Renal cortex interstitium (tissue), 11 donors: ENCODE measurements at regions not wholly inside any gene's neighbourhood (a gene's known extent, or its start where the extent isn't known, plus 50 kb on each side); places are given as distances from the start of the nearest gene placed in this dataset.
"Not testable (repeated sequence)": the region's sequence is repeated elsewhere in the genome, so short reads cannot be mapped to it uniquely, and the experiment has no call there.

Experiments used
- DNase-seq, 11 donors: peaks; one replicate each; pipeline ENCODE4 v3.0.0-alpha.2; 2013; ENCODE audit warnings: low read depth in 9 of 11, low spot score in 4 of 11; ENCODE audit errors: extremely low read depth in 1 of 11

DNA sequence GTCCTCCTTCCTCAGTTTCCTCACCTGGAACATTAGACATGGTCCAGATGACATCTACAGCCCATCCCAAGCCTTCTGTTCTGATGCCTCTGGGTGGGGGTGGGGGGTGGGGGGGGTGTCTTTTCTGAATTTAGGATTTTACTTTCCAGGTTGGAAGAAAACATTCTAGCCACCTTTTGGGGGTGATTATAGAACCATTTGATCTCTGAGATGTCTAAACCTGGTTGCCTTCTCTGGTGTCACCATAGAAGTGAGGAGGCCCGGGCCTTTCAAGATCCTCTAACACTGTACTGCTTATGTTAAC is 411.0 kb upstream of the ZMIZ1 start:
- DNase-seq, result no peak

DNA sequence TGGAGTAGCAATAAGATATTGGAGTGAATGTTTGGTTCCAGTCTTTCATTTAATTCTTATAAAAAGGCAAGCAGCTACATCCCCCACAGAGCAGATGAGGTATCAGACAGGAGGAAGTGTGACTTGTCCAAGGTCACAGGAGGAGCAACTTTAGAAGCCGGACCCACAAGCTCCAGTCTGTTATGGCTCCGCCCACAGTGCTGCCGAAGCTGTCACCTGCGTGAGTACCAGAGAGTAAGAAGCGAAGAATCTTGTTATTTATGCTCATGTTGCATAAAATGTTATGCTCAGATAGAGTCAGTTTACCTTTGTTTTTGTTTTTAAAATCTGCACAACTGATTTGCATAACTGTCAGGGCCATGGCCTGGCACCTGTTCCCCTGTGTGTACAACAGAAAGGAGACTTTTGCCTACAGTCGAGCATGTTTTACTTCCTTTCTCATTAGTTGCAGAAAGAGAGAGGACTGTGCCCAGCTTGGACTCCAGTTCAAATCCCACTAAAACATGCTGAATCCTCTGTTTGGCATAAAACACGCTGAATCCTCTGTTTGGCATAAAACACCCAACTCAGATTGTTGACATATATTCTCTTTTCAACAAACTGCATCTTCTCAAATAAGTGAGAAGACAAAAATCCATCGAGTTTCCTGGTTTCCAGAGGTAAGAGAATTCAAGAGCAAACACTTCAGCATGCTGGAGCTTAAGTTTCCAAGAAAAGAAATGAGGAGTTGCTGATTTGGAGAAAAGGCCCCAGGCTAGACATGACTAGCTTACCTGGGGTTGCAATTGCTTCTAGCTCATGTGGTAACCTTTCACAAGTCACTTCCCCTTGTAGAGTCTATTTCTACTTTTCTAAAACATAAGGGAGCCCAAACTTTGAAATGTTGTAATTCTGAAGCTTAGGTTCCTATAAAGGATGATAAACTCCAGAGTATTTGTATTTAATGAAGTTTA is 409.8 kb upstream of the ZMIZ1 start:
- no peak for DNase-seq

DNA sequence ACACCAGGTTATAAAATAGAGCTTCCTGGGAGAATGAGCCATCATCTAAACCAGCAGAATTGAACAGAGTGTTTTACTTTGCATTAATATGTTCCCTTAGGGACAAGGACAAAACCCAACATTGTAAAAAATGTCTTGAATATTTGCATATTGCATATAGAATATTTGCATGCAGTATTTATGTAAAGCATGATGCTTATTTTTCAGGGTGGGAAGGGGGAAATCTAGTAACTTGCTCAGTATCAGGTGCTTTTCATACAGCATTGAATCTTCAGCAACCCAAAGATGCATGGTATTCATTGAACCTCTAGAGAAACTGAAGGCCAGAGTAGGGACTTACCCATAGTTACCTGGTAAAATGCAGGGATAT is 409.2 kb upstream of the ZMIZ1 start:
- DNase-seq, result no peak

DNA sequence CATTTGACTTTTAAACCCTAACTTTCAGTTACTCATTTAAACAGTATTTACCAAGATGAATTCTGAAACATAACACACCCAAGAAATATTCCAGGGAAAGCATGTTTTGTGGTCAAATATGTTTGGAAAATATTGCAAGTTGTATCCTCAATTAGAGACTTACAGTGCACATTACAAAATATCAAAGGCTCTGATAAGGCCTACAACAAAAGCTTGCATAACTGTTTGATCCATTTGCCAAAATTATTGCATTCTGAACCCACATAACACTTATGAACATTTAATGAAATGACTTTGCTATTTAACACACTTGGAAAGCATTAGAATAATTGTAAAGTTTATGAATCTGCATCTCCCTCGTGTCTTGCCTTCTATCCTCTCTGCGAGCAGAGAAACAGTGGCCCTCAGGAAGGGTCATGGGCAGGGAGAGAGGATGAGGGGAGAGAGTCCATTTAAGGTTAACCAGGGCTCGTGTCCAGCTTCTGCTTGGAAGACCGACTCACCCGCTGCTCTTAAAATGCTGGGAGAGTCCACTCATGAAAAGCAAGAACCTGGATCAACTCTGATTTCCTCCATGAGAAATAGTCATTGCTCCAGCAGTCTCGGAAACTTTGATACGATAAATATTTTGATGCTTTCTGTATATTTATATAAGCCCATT is 408.2 kb upstream of the ZMIZ1 start:
- DNase-seq, result no peak

DNA sequence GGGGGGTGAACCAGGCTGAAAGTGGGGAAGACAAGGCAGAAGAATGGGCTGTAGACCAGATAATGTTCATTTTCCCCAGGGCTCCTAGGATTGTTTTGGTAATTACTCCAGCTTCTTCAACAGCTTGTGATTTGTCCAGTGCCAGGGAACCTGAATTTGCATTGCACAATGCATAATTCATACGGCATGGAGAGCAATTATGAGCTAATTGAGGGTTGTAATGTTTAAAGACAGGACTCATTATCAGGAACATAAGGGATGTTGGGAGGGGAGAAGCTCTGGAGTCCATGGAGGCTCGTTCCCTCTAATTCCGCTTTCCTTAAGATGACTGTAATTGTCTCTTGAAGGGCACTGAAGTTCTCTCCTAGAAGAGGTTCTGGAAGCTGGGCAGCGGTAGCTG is 405.0 kb upstream of the ZMIZ1 start:
- DNase-seq, result no peak

DNA sequence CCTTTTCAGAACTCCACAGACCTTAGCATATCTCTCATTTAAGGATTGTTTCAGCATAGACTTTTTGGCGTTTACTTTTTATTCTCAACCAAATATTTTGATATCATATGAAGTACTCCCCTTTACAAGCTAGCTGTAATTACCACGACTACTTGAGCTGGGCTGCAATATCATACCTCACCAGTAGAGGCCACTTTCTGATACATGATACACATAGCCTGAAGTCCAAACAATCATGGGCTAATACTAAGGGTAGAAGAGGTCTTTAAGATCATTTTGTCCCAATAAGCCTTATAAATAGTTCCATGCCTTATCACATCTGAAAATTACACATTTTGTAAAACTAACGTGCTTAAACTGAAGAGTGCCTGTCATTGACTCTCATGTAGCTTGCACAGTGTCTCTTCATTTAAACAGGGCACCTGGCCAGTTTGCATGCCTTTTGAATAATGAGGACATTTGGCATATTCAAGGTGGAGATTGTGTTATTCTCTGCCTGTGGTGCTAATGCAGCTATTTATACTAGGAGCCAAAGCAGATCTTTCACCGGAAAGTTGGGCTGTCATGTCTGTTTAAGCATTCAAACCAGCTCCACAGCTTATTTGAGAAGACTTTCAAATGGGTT is 403.7 kb upstream of the ZMIZ1 start:
- no peak for DNase-seq

DNA sequence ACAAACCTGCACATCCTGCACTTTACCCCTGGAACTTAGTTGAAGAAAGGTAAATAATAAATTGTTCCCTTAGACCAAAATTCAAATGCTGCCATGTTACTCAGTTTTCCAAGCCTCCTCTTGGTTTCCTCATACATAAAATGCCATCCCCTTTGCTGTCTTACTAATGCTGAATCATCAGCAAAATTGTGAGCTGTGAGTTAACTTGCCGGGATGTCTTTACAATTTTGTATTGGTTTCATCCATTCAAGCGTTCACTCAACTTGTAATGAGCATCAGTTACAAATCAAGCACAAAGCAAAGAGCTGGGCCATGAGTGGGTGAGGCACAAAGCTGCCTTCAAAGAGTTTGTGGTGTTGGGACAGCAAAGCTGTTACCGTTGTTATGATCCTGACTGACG is 395.8 kb upstream of the ZMIZ1 start:
- no peak for DNase-seq

DNA sequence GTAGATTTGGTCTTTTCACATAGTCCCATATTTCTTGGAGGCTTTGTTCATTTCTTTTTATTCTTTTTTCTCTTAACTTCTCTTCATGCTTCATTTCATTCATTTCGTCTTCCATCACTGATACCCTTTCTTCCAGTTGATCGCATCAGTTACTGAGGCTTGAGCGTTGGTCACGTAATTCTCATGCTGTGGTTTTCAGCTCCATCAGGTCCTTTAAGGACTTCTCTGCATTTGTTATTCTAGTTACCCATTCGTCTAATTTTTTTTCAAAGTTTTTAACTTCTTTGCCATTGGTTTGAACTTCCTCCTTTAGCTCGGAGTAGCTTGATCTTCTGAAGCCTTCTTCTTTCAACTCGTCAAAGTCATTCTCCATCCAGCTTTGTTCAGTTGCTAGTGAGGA is 387.6 kb upstream of the ZMIZ1 start:
- not testable (repeated sequence) for DNase-seq

DNA sequence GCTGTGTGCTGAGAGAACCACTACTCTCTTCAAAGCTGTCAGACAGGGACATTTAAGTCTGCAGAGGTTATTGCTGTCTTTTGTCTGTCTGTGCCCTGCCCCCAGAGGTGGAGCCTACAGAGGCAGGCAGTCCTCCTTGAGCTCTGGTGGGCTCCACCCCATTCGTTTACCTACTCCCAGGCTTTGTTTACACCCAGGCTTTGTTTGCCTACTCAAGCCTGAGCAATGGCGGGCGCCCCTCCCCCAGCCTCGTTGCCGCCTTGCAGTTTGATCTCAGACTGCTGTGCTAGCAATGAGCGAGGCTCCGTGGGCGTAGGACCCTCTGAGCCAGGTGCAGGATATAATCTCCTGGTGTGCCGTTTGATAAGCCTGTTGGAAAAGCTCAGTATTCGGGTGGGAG is 386.8 kb upstream of the ZMIZ1 start:
- DNase-seq, result not testable (repeated sequence)

DNA sequence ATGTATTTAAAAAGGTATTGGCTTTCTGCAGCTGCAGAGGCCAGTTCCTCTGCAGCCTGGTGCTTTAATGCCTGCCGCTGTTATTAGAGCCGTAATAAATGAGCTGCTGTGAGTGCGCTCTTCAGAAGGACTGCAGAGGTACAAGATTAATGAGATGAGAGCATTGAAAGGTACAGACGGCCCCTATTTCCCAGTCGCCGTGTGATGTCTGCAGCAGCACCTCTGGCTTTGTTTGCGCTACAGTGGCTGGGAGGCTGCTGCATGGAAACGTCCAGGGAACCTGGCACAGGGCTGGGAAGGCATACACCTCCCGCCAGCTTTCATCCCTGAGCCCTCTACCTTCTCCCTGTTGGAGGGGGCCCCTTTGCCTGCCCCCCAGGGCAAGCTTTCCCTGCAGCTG is 383.8 kb upstream of the ZMIZ1 start:
- no peak for DNase-seq

DNA sequence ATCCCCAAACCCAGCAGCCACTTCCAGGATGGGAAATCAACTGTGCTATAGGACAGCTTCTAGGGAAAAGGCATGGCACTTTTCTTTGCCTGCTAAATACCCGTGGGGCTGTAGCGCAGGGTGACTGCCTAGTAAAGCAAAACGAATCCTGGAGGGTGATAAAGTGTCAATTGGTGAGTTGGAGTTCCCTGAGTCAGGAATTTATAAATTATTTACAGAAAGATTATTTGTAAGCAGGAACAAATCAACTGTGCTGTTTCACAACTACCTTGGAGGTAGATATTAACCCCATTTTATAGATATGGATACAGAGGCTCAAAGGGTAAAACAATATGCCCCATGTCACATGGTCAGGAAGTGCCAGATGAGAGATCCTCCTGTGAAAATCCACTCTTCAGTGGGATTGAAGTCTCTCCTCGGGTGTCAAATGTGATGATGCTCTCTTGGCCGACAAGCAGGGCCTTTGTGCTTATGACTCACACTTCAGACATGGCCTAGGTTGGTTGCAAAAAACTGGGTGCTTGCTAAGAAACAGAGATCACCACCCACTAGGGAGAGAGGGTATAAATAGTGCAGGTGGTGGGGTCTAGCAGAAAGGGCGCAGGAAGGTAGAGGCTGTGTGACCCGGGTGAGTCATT is 383.2 kb upstream of the ZMIZ1 start:
- no peak for DNase-seq

DNA sequence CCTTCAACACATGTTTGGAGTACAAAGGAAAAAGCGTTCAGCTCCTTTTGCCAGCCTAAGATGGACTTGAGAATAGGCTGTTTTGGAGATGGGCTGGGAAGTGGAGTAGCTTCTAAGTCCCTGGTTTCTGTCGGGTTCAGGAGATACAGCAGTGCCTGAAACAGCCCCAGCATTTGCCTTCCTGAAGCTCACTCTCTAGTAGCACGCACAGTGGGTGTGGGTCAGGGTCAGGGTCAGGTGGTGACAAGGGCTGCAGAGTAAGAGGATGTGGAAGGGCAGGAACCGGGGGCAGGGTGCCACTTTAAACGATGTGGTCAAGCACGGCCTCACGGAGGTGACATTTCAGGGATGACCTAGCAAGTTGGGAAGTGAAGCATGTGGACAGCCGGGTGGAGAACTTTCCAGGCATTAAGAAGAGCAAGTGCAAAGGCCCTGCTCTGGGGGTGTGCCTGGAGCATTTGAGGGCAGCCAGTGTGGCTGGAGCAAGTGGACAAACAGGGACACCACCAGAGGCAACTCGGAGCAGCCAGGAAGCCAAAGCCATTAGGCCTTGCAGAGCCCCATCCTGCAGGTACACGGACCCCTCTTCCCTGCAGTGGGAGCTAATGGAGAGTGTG is 382.2 kb upstream of the ZMIZ1 start:
- DNase-seq, result no peak

DNA sequence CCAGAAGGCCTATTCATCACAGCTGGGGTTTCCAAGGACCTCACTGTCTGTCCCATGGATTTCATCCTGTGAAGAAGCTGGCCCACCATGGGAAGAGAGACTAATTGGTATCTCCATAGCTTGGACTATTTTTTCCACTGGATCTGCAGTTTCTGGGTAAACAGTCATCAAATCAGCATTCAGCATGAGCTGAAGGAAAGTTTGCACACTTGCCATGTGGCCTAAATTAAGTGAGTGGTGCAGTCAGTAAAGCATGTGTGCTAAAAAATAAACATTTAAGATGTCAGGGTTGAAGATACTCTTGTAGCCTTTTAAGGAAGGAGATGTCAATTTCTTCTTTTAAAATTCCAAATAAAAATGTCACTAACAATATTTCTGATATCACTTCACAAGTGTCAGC is 381.1 kb upstream of the ZMIZ1 start:
- no peak for DNase-seq

DNA sequence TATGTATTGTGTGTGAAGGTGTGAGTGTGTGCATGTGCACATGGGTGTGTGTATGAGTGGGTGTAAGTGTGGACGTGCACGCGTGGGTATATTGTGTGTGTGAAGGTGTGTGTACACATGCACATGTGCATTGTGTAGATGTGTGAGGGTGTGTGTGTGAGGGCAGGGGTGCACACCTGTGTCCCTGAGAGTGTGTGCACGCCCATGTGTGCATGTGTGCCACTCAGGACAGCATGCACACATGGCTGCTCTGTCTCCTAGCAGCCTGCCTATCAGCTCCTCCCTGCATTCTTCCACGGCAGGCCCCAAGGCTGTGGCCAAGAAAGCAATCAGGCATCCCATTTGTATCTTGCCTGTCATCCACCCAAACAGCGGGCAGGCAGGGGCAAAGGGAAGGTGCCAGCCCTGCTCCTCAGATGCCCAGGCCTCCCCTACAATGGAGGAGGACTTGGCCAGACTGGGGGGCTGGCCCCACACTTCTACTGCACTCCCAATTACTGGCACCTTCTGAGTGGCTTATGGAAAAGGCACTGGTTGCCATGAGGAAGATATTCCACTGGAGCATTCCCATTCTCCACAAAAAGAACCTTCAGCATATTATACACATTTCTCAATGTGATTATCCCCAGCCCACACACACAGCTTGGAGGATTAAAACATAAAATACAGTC is 380.4 kb upstream of the ZMIZ1 start:
- DNase-seq, result no peak

DNA sequence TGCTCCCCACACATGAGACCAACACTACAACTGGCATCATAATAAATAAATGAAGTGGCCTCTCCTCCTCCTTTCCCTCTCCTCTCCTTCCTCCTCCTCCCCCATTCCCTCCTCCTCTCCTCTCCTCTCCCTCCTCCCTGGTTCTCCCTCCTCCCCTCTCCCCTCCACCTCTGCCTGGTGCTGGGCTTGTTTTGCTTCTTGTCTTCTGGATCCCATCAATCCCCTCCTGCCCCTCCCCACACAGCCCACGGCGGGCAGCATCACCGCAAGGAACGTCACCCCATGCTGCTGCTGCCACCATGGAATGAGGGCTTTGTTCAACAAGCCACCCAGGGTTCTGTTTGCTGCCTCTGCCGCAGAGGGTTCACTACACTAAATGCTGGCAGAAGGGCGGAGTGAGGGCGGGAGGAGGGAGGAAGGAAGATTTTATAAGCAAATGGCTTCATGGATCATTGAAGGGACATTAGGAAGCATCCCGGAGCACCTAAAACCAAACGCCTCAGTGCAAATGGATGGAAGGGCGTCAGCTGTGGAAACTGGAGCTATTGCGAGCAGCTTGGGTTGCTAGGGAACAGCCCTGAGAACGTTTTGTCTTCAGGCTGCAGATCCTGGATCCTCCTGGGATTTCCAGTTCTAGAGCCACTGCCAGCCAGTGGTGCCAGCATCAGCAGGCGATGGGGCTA is 379.7 kb upstream of the ZMIZ1 start:
- DNase-seq, result peak in 8 of 11 donors; percentile 45 to 80 (median 59)

DNA sequence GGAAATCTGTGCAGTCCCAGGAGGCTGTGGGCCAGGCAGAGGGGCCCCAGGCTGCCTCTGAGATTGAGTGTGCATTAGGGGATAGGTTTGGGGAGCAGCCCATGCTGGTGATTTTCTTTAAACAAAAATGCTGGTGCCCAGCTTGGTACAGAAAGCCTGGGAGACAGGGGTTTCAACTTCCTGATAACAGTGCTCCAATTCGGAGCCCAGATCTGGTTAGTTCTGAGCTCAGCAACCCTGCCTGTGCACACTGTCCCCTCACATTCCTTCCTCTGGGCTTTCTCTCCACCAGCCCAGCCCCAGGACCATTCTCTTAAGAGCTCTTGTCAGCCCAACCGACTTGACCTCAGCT is 379.2 kb upstream of the ZMIZ1 start:
- no peak for DNase-seq

DNA sequence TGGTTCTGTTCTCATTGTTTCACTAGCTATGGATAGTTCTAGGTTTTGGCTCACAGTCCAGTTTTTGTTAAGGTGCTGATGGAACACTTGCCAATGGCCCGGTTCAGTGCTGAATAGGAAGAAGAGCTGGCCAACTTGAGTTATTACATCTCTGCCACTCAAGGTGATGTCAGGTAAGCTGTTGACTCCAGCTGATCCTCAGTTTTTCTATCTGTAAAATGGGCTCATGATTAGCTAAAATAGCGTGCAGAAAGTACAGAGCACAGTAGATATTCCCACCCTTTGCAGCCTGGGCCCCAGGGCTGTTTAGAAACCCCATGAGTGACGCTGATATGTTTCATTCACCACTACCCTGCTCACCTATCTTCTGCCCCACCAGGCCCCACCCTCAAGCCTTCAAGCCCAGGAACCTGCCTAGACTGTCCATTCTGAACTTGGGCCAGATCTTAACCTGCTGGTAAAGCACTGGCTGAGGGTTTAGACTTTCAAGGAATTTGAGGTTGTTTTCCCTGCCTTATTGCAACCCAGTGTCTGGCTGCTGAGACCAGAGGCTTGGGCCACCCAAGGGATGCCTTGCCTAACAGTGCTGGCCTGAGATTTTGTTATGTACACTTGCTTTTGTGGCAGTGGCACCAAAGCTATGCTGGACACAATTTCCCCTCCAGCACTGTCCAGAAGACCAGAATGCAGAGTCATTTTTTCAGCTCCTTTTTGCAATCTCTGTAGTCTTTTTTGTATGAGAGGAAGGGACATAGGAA is 378.2 kb upstream of the ZMIZ1 start:
- no peak for DNase-seq
